Activated naive CD8-positive, alpha-beta T cell treated with anti-CD3 and anti-CD28 coated beads, Interleukin-2, amount 10 ng/mL, durations not matched to agents 7 days and 5 days (primary cell): ENCODE measurements at regions not wholly inside any gene's neighbourhood (a gene's known extent, or its start where the extent isn't known, plus 50 kb on each side); places are given as distances from the start of the nearest gene placed in this dataset.

Source experiments
- ATAC-seq: fragments of 150-1000 bp; cut with Tn5 transposase; one replicate; pipeline ENCODE4 v1.10.0; 2021; ENCODE audit warnings: low read depth, moderate library complexity
- POLR2A ChIA-PET: fragments of 350-600 bp; sonication (Branson Sonifier 250); formaldehyde crosslinking; loops from one replicate; lab custom pipeline; 2021; ENCODE audit warnings: antibody characterized with exemption; lab: Charles Lee
- DNase-seq: peaks from one replicate; pipeline ENCODE4 v3.0.0; 2021
- H3K27ac Mint-ChIP-seq: one replicate; pipeline ENCODE4 v1.8.0; 2022; ENCODE audit warnings: mild to moderate bottlenecking, mixed read lengths
- H3K27me3 Mint-ChIP-seq: one replicate; pipeline ENCODE4 v1.8.0; 2022; ENCODE audit warnings: mild to moderate bottlenecking, moderate library complexity, mixed read lengths
- H3K36me3 Mint-ChIP-seq: one replicate; pipeline ENCODE4 v1.8.0; 2021; ENCODE audit warnings: mild to moderate bottlenecking, mixed read lengths
- H3K4me1 Mint-ChIP-seq: one replicate; pipeline ENCODE4 v1.8.0; 2021; ENCODE audit warnings: mixed read lengths
- H3K4me3 Mint-ChIP-seq: one replicate; pipeline ENCODE4 v1.8.0; 2022; ENCODE audit warnings: mild to moderate bottlenecking, moderate library complexity, mixed read lengths
- H3K9me3 Mint-ChIP-seq: one replicate; pipeline ENCODE4 v1.8.0; 2021; ENCODE audit warnings: mixed read lengths

GRCh38 chr4:81826817-81827424 lies 355.2 kb upstream of the RASGEF1B start:
- peaks cover 3% of the 10 kb centered on the region for H3K4me1 Mint-ChIP-seq
- ATAC-seq (no peak), DNase-seq (no peak)
- H3K9me3 Mint-ChIP-seq, result peaks cover 4% of the 10 kb centered on the region
- H3K27me3 Mint-ChIP-seq, result no peaks in the 10 kb centered on the region
- POLR2A ChIA-PET, result no interaction called here
- no peak overlapping the region for H3K4me3 Mint-ChIP-seq
- no peaks in the 10 kb centered on the region for H3K36me3 Mint-ChIP-seq
- H3K27ac Mint-ChIP-seq, result no peak overlapping the region

DNA sequence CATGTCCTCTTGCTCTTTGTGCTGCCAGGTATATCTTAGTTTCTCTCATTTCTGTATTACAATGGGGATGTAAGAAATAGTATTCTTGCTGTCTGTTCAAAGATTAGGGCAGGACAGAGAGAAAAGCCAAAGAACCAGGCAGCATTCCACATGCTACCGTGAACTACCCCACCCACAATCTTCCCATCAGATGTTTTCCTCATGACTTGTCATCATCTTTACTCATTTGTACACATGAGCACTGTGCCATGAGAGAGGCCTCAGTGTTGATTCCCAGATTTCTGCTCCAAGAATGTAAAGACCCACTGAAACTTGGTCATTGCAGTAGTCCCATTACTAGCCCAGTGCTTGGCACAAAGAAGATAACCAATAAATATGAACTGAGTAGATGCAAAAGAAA lies 354.6 kb upstream of the RASGEF1B start:
- H3K27ac Mint-ChIP-seq, result no peak overlapping the region
- H3K9me3 Mint-ChIP-seq, result peaks cover 4% of the 10 kb centered on the region
- peaks cover 3% of the 10 kb centered on the region for H3K4me1 Mint-ChIP-seq
- no peaks in the 10 kb centered on the region for H3K27me3 Mint-ChIP-seq
- H3K36me3 Mint-ChIP-seq, result no peaks in the 10 kb centered on the region
- POLR2A ChIA-PET, result no interaction called here
- DNase-seq (no peak), ATAC-seq (no peak)
- H3K4me3 Mint-ChIP-seq, result no peak overlapping the region

GRCh38 chr4:81818385-81818920 lies 346.7 kb upstream of the RASGEF1B start:
- POLR2A ChIA-PET, result no interaction called here
- Mint-ChIP-seq H3K4me3 (no peak overlapping the region), H3K36me3 (no peaks in the 10 kb centered on the region), H3K4me1 (no peaks in the 10 kb centered on the region), H3K9me3 (peaks cover 5% of the 10 kb centered on the region), H3K27ac (no peak overlapping the region), H3K27me3 (peaks cover 14% of the 10 kb centered on the region)
- ATAC-seq (no peak), DNase-seq (no peak)

- Mint-ChIP-seq H3K27me3 (peaks cover 14% of the 10 kb centered on the region), H3K4me3 (no peak overlapping the region), H3K9me3 (peaks cover 5% of the 10 kb centered on the region), H3K4me1 (no peaks in the 10 kb centered on the region), H3K36me3 (no peaks in the 10 kb centered on the region), H3K27ac (no peak overlapping the region)
- ATAC-seq, result no peak
- no peak for DNase-seq
- POLR2A ChIA-PET, result no interaction called here
Observed at GRCh38 chr4:81816031-81816761, 344.5 kb upstream of the RASGEF1B start.

DNA sequence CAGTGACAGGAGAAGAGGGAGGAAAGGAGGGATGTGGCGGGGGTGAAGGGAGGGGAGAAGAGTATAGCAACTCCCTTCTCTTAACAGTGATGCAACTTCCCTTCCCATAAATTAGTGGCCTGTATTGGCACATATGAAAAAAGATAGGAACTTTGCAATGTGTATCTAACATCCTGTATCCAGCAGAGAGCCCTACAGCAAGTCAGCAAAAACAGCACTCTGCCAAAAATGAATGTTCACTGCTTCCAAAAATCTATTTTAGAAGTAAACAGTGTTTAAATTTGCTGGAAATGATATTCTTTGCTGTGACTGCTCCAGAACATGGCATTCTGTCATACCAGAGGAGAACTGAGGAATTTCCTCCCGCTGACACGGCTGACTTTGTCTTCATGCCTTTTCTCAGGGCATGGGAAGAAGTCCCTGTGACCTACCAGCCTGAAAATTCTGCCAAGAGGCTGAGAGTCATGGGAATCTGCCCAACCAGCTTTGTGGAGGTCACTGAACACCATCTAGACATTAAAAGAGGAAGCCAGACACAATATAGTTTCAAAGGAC lies 343.4 kb upstream of the RASGEF1B start:
- Mint-ChIP-seq H3K4me3 (no peak overlapping the region), H3K36me3 (no peaks in the 10 kb centered on the region), H3K27me3 (peaks cover 8% of the 10 kb centered on the region), H3K27ac (no peak overlapping the region), H3K9me3 (no peaks in the 10 kb centered on the region), H3K4me1 (no peaks in the 10 kb centered on the region)
- DNase-seq (no peak), ATAC-seq (no peak)
- POLR2A ChIA-PET, result no interaction called here

DNA sequence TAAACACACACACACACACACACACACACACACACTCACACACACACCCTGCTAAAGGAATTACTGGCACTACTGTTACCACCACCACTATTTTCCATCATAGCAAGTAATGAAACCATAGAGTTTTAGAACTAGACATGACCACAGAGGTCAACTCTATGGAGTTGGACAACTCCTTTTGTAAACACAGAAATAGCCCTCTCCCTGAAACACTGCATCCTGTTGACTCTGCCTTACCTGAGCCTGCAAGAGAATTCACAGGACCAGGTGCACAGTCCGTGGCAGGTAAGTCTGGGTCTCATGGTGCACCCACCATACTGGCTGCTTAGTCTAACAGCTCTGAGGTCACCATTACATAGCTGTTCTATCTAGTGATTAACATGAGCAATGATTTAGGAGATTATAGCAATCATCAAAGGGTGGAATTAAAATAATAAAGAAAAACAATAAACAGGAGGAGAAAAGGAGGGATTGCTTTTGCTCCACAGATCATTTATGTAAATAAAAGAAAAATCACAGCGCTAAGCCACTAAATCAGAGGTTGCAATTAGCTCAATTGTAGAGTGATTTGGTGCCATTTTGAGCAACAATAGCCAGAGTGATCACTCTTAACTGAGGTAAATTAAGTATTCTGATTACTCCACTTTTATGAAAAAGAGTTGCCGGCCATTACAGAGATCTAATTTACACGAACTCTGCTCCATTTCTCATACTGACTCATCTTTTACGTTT lies 340.0 kb upstream of the RASGEF1B start:
- no peak overlapping the region for H3K27ac Mint-ChIP-seq
- H3K4me1 Mint-ChIP-seq, result peaks cover 4% of the 10 kb centered on the region
- no peaks in the 10 kb centered on the region for H3K9me3 Mint-ChIP-seq
- ATAC-seq (no peak), DNase-seq (no peak)
- peaks cover 3% of the 10 kb centered on the region for H3K27me3 Mint-ChIP-seq
- POLR2A ChIA-PET, result interaction anchor here (0.5 kb wide), 1 partner anchor 197 kb away, joined by 6 read pairs; no protein-coding TSS in a partner anchor
- H3K4me3 Mint-ChIP-seq, result no peak overlapping the region
- no peaks in the 10 kb centered on the region for H3K36me3 Mint-ChIP-seq

- POLR2A ChIA-PET, result no interaction called here
- DNase-seq, result no peak
- Mint-ChIP-seq H3K4me3 (no peak overlapping the region), H3K27me3 (peaks cover 2% of the 10 kb centered on the region), H3K27ac (no peak overlapping the region), H3K36me3 (no peaks in the 10 kb centered on the region), H3K9me3 (no peaks in the 10 kb centered on the region), H3K4me1 (peaks cover 4% of the 10 kb centered on the region)
- ATAC-seq, result no peak
Observed at GRCh38 chr4:81808011-81808672, 336.4 kb upstream of the RASGEF1B start.

DNA sequence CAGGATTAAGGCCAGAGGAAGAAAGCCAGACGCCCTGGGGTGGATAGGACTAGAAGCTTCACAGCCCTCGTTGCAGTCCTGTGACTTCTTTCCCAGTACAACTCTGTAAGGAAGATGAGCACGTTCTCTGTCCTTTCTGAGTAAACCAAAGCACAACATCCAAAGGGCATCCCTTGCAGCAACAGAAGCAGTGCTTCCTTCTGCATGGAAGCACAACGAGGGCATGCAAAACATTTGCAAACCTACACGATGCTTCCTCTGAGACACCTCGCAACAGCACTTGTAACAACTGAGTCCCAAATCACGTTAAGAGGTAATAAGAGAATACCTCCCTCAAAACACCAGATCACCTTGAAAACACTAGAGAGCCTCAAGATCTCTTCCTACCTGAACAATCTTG lies 335.7 kb upstream of the RASGEF1B start:
- no peaks in the 10 kb centered on the region for H3K9me3 Mint-ChIP-seq
- POLR2A ChIA-PET, result no interaction called here
- no peak for DNase-seq
- no peaks in the 10 kb centered on the region for H3K36me3 Mint-ChIP-seq
- ATAC-seq, result no peak
- peaks cover 4% of the 10 kb centered on the region for H3K4me1 Mint-ChIP-seq
- peaks cover 2% of the 10 kb centered on the region for H3K27me3 Mint-ChIP-seq
- no peak overlapping the region for H3K4me3 Mint-ChIP-seq
- no peak overlapping the region for H3K27ac Mint-ChIP-seq

GRCh38 chr4:81806485-81806884 lies 334.8 kb upstream of the RASGEF1B start:
- no peaks in the 10 kb centered on the region for H3K9me3 Mint-ChIP-seq
- DNase-seq (no peak), ATAC-seq (no peak)
- H3K4me3 Mint-ChIP-seq, result no peak overlapping the region
- H3K27ac Mint-ChIP-seq, result no peak overlapping the region
- no peaks in the 10 kb centered on the region for H3K36me3 Mint-ChIP-seq
- peaks cover 2% of the 10 kb centered on the region for H3K27me3 Mint-ChIP-seq
- POLR2A ChIA-PET, result no interaction called here
- peaks cover 4% of the 10 kb centered on the region for H3K4me1 Mint-ChIP-seq

- peaks cover 2% of the 10 kb centered on the region for H3K27me3 Mint-ChIP-seq
- H3K4me3 Mint-ChIP-seq, result no peak overlapping the region
- peaks cover 2% of the 10 kb centered on the region for H3K9me3 Mint-ChIP-seq
- peaks cover 6% of the 10 kb centered on the region for H3K4me1 Mint-ChIP-seq
- no peak for ATAC-seq
- POLR2A ChIA-PET, result no interaction called here
- no peak overlapping the region for H3K27ac Mint-ChIP-seq
- DNase-seq, result no peak
- peaks cover 2% of the 10 kb centered on the region for H3K36me3 Mint-ChIP-seq
Observed at GRCh38 chr4:81804849-81805248, 333.1 kb upstream of the RASGEF1B start.

DNA sequence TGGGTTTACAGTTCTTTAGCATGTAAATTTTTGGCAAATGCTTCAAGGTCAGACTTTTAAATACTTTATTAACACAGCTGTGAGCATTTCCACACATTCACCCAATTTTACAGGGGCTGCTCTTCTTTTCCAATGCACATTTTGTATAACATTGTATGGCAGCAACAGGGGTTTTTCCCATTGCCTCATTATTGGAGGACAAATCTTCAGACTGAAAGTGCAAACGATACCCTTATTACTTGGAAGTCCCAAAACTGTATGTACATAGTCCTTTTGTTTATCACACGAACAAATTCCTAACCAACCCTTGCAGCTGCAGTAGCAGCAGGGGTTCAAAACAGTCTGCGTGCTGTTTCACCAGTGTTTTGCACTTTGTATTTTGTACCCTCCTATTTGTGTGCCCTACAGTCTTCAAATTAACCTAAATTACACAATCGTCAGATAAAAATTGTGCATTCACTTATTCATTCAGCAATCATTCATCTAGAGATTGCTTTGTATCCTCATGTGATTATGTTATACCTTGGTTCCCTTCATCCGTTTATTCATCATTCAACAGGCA lies 330.7 kb upstream of the RASGEF1B start:
- H3K27me3 Mint-ChIP-seq, result peaks cover 2% of the 10 kb centered on the region
- H3K4me3 Mint-ChIP-seq, result no peak overlapping the region
- H3K4me1 Mint-ChIP-seq, result peaks cover 5% of the 10 kb centered on the region
- H3K36me3 Mint-ChIP-seq, result peaks cover 2% of the 10 kb centered on the region
- H3K27ac Mint-ChIP-seq, result no peak overlapping the region
- POLR2A ChIA-PET, result no interaction called here
- DNase-seq (no peak), ATAC-seq (no peak)
- H3K9me3 Mint-ChIP-seq, result peaks cover 8% of the 10 kb centered on the region

DNA sequence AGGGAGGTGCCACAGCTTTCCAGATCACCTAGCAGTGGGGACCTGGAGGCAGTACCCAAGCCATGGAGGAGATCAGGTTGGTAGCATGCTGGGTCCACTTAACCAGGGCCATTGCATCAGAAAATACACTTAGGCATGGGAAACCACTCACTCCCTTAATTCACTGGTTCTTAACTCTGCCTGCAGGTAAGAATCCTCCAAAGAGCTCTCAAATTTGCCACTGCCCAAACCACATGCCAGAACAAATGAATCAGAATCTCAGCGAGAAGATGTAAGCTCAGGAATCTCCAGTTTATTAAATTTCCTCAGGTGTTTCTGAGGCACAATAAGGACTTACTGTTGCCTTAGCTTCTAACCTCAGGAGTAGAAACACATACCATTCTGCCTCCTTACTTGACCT lies 327.7 kb upstream of the RASGEF1B start:
- ATAC-seq, result no peak
- peaks cover 2% of the 10 kb centered on the region for H3K36me3 Mint-ChIP-seq
- H3K4me3 Mint-ChIP-seq, result no peak overlapping the region
- POLR2A ChIA-PET, result no interaction called here
- DNase-seq, result no peak
- H3K4me1 Mint-ChIP-seq, result peaks cover 8% of the 10 kb centered on the region
- H3K27ac Mint-ChIP-seq, result no peak overlapping the region
- peaks cover 8% of the 10 kb centered on the region for H3K9me3 Mint-ChIP-seq
- peaks cover 2% of the 10 kb centered on the region for H3K27me3 Mint-ChIP-seq
